ENCODE measurements at regions not wholly inside any gene's neighbourhood (a gene's known extent, or its start where the extent isn't known, plus 50 kb on each side); places are given as distances from the start of the nearest gene placed in this dataset.

DNA sequence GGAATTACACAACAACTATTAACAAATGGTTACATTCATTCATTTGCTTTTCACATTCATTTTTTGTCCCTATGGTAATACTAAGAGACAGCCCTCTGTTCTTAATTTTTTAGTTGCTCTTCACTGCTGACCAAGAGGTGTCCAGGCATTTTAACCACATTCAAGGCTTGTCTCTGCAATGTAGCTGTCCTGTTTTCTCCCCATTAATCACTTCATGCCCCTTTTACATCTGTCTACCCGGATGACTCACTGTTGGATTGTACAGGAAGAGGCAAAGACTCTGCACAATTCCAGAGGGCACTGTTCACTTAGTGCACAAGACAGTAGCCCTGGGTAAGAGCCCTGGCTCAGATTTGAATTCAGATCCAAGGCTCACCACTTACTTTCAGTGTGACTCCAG is 168.5 kb downstream of the NOC3L start:
- no peak for DNase-seq

DNA sequence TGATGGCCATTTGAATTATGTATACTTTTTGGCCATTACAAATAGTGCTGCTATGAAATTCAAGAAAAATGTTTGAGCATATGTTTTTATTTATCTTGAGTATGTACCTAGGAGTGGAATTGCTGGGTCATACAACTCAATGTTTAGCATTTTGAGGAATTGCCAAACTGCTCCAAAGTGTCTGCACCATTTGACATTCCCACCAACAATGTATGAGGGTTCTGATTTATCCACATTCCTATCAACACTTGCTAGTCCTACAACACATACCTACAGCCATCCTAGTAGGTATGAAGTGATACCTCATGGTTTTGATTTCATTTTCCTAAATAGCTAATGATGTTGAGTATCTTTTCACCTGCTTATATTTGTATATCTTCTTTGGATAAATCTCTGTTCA is 165.5 kb downstream of the NOC3L start:
- DNase-seq, result no peak

DNA sequence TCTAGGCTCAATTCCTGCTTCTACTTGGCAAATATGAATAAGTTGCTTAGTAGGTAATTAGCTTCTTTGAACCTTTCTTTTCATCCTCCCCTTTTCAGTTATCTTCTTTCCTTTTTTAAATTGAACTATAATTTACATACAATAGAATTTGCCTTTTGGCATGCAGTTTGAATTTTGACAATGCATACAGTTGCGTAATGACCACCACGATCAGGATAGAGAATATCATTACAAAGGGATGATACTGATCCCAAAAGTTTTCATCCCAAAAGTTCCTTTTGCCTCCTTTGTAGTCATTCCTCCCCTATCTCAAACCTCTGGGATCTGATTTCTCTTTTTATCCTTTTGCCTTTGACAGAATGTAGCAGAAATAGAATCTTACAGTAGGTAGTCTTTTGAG is 164.4 kb downstream of the NOC3L start:
- DNase-seq, result no peak

DNA sequence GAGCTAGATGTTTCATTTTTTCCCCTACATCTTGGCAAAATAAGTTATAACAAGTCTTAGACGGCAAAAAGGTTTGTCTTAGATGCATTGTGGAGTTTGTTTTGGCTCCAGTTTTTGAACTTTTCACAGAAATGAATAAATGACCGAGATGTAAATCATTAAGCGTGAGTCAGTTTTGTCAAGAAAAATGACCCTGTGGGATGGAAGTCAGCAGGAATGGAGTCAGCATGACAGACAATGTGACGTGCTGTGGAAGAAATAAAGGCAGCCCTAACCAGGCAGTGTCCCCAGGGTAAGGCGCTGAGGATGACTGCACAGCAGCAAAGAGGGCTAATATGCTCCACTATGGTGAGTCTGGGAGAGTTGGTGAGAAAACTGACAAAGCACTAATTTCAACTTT is 163.2 kb downstream of the NOC3L start:
- no peak for DNase-seq

DNA sequence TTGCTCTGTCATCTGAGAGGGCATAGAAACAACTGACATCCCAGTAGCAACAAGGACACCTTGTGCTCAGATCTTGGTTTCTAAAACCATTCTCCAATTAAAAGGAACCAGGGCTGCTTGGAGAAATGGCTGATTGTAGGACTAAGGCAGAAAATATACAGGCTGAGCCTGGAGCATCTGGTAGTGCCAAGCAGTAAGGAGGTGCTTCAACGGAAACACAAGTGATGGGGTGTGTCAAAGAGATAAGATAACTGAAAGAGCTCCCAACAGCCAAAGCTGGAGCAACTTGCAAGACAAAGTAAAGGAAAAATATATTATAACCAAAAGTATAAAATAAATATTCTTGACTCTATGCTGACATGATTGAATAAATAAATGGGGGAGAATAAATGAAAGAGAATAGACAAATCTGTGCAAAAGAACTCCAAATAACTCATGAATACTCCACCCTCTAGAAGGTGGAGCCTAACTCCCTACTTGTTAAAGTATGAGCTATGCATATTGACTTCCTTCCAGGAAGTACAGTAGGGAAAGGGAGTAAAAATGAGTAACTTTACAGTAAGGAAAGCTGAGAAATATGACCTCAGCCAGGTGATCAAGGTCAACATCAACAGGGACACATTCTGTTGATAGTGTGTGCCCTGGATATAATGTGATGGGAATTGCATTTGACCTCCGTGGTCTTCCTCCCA is 162.4 kb downstream of the NOC3L start:
- no peak for DNase-seq

DNA sequence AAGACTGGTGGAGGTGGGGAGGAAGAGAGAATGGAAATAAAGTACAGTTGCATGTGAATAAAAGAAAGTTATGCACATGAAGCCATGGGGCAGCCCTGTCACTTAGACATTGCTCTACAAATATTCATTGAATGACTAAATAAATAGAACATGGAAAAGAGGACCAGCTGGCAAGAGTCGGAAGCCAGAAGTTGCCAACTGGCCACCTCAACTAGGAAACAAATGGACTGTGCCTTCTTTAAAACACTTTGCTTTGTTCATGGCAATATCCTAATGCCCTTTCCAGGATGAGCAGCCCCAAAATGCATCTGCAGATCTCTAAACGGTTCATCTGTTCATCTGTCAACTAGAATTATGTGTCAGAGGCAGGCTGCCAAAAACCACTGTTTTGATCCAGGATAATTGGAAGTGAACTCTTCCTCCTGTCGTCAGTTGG is 157.3 kb downstream of the NOC3L start:
- no peak for DNase-seq

DNA sequence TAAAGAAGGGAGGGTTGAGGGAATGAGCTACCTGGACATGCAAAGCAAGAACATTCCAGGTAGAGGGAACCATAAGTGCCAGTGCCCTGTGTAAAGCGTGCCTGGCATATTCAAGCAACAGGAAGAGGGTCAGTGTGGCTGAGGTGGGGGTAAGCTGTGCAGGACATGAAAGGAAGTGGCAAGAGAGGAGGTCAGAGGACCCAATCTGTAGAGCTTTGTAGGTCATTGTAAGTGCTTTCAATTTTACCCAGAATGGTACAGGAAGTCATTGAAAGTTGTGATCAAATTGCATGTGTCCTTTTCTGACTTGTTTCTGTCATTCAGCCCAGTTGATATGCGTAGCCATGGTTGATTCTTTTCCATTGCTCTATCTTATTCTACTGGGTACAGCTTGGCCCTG is 156.6 kb downstream of the NOC3L start:
- no peak for DNase-seq

DNA sequence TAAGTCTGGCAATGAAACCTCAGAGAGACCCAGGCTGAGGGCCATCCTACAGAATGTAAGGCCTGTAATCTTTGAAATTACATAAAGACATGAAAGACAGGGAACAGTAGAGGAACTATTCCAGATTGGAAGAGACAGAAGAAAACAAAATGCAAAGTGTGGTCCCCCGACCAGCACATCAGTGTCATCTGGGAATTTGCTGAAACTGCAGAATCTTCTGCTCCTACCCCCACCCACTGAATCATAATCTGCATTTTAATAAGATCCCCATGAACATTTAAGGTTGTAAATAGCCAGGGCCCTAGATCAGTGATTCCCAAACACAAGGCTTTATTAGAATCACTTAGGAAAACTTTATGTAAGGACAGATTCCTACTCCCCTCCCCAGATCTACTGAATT is 154.4 kb downstream of the NOC3L start:
- DNase-seq, result no peak

DNA sequence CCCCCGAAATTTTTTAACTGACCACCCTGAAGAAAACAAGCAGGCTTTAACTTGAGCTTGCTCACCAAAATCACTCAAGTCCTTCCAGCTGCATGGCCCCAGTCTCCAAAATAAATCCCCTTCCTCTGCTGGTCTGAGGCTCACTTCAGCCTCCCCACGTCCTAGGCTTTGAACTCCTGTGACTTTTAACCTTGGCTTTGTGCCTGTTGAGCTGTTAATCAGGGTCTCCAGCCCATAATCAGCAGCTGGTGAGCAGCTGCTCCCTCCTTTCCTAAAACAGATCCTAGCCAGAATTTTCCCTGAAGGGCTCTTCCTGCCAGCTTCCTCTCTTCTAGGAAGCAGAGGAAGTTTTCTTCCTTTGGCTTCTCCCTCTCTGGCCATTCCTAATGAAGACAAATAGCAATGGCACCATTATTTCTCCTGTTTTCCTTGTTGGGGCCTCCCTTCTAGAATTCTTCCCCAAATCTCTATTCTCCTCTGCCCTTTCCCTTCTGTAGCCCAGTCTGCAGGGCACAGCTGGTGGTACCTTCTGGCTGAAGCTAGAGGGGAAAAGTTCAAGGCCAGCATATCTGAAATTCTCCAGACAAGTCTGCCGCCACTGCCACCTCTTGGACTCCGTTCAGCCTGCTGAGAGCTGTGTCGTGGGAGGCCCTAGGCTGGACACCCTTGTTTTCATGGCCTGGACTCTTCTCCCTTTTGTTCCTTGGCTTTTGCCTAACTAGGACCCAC is 152.1 kb downstream of the NOC3L start:
- DNase-seq, result no peak

DNA sequence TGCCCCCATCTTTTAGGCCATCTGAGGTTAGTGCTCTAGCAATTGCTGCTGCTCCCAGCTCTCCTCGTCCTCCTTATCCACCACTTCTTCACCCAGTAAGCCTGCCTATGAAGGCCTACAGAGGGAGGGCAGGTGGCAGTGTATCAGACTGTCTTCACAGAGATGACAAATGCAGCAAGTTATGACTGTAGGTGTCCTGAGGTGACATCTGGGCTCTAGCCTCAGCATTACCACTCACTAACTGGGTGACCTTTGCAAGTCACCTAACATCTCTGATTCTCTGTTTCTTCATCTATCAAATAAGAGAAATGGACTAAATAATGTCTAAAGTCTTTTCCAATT is 151.6 kb downstream of the NOC3L start:
- DNase-seq, result no peak

DNA sequence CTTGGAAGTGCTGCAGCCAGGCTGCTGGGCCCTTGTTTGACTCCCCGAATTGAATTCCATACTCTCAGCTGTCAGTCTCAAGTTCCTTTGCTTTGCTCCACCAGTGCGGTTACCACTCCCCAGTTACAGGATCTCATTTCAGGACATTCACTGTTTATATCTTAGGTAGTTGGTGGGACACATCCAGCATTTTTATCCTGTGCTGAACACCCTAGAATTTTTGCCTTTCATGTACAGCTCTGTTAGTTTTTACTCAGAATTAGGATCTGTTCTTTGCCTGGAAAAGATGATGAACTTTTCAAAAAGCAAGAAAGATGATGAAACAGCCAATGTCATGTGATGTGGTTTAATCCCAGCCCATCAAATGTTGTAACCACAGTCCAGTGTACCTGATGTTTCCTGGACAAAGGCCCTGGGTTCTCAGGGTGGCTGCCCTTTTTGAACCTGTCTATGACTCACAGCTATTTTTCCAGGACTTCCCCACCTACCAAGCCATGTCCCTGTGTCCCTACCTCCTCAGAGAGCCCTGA is 149.7 kb downstream of the NOC3L start:
- no peak for DNase-seq

DNA sequence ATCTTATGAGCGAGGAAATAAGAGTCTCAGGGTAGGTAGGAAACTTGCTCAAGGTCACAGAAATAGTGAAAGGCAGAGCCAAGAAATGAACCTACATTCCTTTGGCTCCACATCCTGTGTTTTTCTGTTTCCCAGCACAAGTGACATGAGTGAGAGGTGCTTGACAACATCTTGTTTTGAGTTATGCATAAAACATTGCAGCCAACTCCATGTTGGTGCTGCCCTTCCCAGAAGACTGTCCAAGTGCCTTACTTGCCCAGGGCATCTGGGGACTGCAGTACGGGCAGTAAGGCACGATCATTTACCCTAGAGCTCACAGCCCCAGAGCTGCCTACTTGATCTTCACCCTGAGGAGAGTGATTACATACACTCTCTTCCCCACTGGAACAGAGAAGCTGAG is 148.8 kb downstream of the NOC3L start:
- no peak for DNase-seq

DNA sequence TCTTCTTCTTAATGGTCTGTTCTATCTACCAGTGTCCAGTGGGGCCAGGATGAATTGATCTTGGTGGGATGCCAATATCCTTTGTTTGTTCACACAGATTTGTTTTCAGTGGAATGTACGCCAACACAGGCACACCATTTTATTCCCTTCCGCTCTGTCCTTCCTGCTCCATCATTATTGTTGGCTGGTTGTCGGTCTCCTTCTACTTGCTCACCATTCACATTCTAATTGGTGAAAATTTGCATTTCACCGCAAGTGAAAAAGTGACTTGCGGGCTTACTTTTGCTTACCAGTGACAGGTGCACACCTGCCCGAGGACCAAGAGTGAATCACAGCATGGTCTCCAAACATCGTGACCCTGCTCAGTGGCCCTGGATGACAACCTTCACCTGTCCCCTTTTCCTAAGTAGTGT is 148.3 kb downstream of the NOC3L start:
- no peak for DNase-seq

DNA sequence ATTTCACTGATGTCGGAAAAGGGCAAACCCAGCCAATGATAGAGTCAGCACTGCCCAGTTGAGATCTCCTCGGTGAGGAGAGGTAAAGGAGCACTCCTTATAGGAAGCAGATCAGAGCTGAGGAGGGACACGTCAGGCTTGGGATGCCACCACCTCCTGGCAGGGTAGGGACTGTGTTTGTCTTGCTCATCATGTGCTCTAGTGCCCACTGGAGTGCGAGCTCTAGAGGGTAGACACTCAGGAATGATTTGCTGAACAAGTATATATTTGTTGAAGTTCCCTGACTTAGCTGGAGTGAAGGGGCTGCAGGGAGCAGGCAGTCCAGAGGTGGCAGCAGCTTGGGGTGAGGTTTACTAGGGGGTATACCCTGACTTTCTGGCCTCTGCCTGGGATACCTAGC is 146.5 kb downstream of the NOC3L start:
- DNase-seq, result no peak

DNA sequence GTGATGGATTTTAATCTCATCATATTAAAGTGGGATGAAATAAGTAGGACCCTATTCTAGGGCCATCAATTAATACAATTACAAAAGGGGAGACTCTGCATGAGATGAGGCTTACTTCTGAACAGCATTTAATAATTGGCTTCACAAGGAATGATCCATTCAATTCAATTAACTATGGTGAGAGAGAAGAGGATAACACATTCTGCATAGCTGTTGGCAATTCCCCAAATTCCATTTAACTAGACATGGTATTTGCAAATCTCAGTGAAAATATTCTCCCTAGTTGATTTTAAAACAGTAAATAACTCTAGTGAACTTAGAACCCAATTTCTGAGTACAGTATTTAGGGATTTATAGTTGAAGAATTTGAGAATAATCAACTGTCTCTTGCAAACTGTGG is 145.3 kb downstream of the NOC3L start:
- no peak for DNase-seq

DNA sequence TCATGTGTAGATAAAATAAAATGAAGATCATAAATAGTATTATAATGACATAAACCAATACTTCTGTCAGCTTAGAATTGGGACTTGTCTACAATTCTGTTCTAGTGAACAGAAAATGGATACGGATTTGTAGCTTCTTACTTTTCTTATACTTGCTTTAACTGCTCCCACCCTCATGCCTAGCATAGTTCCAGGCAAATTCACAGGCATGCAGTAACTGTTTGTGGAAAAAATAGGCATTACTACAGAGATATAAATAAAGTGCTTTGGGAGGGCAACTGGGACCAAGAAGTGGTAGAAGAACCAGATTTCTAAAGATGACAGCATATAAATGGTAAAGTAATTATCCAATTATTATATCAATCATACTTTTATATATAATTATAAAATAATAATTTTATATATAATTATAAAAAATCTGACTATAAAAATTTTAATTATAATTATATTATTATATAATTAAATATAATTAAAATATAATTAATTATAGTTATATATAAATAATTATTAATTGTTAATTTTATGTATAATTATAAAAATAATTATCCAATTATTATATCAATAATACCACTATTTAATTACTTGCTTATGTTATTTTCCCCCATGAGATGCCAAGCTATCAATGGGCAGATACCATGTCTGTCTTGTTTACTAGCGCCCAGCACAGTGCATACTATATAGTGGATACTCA is 144.1 kb downstream of the NOC3L start:
- DNase-seq, result no peak

DNA sequence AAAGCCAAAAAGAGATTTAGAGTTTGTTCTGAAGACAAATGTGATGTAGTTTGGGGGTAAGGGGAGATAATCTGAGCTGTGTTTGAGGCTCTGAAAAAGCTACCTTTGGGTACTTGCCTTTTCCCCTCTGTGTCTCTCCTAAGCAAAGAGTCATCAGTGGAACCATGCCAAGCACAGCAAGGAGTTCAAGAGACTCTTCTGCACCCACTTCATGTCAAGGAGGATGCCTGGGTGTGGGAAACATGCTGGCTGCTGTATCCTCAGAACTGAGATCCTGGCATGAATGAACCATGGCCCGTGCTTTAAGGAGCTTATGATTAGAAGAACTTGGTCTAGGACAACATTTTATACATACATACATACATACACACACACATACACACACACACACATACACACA is 142.9 kb downstream of the NOC3L start:
- no peak for DNase-seq

DNA sequence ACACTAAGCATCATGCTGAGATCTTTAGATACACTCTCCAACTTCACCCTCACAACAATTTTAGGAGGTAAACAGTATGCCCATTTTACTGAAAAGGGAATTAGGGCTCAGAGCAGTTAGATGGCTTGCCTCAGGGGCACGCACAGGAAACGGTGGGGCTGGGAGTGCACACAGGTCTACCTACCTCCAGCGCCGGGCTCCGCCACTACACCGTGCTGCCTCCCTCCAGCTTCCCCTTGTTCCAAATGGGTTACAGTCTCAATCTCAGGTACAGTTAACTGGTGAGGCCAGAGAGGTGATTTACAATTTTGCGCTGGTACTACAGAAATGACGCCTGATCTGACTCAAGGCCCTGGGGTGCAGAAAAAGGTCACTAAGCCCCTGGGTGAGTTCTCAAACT is 142.0 kb downstream of the NOC3L start:
- no peak for DNase-seq

DNA sequence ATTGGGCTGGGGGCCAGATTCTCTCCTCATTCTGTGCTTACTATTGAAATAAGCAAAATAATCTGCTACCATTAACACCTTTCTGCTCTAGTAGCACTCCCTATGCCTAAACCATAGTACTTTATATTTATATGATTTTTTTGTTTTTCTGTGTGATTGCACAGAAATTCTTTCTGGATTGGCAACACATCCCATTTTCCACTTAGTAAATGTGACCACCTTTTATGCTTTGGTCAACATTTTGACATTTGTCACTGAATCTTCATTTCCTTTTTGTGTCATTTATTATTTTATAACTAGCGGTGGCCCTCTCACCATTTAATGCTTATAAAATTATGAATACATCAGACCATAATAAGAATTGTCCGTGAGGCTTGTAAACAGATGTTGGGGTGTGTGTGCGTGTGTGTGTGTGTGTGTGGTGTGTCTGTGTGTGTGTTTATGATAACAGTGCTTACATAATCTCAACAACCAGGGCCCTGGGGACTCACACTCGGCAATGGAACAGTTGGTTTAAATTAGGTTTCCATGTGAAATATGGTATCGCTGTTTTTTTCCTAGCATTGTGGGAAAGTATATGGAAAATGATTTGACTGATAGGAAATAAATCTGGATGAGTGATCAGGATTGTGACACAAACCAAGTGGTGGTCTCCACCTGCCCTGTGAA is 138.9 kb downstream of the NOC3L start:
- no peak for DNase-seq

DNA sequence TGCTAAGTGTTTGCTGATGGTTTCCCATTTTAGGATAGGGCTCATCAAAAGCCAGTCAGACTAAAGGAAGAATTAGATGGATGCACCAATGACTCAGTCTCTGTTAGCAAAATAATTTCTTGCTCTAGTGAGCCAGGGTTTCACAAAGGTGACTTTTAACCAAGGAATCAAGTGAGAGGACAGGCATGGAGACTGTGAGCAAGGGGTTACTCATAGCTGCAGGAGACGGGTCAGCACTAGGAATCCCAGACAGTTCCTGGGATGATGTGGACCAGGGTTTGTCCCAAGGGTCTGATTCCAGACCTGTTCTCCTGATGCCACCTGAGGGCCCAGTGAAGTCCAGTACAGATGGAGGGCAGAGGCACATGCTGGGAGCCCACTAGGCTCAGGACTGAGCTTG is 138.1 kb downstream of the NOC3L start:
- no peak for DNase-seq

DNA sequence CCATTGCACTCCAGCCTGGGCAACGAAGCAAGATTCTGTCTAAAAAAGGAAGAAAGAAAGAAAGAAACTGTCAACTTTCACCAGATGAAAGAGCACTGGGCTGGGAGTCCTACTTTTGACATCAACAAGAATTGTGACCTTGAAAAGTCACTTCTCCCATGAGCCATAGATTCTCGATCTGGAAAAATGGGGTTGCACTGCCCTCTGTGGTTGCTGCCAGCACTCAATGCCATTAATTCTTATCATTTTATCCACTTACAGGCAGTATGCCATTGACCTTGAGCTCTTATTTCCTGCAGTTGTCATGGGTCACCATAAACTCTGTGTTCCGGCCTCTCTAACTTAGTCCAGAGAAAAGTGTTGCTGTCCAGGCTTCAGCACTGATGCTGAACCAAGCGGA is 137.2 kb downstream of the NOC3L start:
- no peak for DNase-seq

DNA sequence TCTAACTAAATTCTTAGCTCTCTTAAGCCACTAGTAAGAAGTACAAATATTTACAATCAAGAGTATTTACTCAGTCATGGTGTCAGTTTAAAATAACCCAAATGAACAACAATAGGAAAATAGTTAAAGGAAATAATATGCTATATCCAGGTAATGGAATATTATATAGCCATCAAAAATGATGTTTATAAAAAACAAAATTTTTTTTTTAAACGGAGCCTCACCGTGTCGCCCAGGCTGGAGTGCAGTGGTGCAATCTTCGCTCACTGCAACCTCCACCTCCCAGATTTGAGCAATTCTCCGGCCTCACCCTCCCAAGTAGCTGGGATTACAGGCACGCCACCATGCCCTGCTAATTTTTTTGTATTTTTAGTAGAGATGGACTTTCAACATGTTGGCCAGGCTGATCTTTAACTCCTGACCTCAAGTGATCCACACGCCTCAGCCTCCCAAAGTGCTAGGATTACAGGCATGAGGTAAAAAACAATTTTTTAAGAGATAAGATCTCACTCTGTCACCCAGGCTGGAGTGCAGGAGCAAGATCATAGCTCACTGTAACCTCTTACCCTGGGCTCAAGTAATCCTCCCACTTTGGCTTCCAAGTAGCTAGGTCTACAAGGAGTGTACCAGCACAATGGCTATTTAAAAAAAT is 132.5 kb downstream of the NOC3L start:
- DNase-seq, result no peak

All from NCI-H1048 (cell line).